AG09319 (cell line): ENCODE measurements at regions not wholly inside any gene's neighbourhood (a gene's known extent, or its start where the extent isn't known, plus 50 kb on each side); places are given as distances from the start of the nearest gene placed in this dataset.

Source experiments
- DNase-seq: peaks from one replicate; pipeline ENCODE4 v3.0.0-alpha.2; 2010; ENCODE audit warnings: low read depth; ENCODE audit errors: extremely low read depth
- TF ChIP-seq, protein P1 (sequence below): IDR thresholded peaks from 2 replicates; pipeline ENCODE4 v1.5.1; 2011; ENCODE audit warnings: low read depth, mild to moderate bottlenecking, inconsistent platforms, low read length, moderate library complexity

DNA sequence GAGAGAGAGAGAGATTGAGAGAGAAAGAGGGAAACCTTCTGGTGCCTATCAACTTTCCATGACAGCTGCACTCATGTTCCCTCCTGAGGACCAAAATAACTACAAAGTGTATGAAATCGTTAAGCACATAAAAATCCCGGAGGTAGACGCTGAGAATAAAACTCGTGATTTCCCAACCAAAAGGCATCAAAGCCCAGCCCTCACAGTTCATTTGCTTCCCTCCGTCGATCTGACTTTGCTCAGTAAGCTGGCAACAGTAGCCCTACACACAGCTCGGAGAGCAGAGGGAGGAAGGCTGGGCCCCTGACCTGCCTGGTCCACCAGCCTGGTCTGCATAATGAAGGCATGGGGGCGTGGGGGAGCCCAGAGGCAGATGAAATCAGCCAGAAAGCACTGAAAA is 273.9 kb upstream of the ZFHX3 start:
- TF ChIP-seq, protein P1, sequence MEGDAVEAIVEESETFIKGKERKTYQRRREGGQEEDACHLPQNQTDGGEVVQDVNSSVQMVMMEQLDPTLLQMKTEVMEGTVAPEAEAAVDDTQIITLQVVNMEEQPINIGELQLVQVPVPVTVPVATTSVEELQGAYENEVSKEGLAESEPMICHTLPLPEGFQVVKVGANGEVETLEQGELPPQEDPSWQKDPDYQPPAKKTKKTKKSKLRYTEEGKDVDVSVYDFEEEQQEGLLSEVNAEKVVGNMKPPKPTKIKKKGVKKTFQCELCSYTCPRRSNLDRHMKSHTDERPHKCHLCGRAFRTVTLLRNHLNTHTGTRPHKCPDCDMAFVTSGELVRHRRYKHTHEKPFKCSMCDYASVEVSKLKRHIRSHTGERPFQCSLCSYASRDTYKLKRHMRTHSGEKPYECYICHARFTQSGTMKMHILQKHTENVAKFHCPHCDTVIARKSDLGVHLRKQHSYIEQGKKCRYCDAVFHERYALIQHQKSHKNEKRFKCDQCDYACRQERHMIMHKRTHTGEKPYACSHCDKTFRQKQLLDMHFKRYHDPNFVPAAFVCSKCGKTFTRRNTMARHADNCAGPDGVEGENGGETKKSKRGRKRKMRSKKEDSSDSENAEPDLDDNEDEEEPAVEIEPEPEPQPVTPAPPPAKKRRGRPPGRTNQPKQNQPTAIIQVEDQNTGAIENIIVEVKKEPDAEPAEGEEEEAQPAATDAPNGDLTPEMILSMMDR, result no peak

DNA sequence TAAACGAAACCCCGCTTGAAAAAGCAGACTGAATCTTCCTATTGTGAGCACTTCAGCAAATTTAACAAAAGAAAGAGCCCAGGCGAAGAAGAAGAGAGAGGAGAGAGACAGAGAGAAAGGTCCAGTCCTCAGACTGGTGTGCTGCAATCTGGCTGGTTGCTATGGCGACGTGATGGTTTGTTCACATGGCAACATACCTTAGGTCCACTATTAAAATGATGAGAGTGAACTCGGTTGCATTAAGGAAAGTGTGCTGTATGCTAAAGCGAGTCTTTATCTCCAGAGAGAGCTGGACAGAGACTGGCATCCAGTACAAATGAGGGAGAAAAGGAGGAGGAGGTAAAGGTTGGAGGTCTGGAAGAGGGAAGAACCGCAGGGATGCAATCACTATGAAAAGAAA is 271.8 kb upstream of the ZFHX3 start:
- TF ChIP-seq, protein P1, result no peak

More for the DNA sequence above, 273.9 kb upstream of the ZFHX3 start:
- DNase-seq, result no peak

DNA sequence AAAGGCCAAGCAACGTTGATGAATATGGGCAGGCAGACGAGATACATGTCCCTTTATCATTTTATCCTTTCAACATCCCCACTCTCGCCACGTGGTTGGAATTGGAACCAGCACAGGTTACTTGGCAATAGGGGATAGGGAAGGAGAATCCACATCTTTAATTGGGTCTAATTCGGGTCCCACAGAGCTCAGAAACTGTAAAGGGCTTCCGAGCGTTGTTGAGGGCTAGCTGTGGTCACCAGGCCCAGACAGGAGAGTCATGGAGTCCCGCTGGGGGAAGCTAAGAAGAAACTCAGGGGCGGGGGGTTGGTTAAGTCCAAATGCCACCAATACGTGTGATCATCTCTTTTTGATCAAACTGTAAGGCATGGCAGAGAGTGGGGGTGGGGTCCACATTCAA is 271.3 kb upstream of the ZFHX3 start:
- DNase-seq, result no peak
- TF ChIP-seq, protein P1, result no peak

More for the DNA sequence above, 271.8 kb upstream of the ZFHX3 start:
- DNase-seq, result no peak

DNA sequence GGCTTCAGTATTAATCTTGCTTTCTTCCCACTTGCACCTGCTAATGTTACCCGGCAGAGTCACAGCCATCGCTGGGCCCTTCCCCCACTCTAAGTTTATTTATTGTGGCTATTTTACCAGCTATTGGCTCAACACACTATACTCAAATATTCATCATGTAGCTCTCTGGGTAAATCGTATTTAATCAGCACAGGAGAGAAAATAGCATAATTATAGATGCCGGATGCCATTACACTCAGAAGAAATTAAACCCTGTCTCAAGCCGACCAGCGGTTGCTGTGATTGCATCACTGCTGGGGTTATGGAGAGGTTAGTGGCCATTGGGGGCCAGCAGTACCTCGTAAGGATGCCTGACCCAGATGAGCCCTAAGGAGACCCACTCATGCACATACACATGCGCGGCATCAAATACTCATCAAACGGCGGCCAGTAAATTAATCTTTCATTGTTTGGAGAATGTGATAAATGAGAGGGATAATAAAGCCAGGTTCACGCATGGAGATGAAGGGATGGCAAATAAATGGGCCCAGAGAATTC is 269.5 kb upstream of the ZFHX3 start:
- TF ChIP-seq, protein P1, result no peak
- no peak for DNase-seq

DNA sequence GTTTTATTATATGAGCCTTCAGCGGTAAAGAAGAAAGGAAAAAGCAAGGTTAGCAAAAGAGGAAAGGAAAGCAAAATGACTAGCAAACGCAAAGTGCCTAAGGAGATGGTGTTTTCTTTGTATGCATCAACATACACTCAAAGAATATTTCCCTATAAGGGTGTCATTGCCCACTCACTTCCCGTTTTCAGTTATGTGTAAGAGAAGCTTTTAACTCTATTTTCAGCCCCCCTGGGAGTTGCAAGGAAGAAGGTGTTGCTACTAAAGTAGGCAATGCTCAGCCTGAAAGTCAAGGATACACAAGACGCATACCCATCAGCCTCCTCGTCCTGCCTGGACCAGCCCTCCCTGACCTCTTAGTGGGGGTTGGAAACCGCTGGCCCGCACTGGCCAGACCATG is 267.7 kb upstream of the ZFHX3 start:
- DNase-seq, result no peak

DNA sequence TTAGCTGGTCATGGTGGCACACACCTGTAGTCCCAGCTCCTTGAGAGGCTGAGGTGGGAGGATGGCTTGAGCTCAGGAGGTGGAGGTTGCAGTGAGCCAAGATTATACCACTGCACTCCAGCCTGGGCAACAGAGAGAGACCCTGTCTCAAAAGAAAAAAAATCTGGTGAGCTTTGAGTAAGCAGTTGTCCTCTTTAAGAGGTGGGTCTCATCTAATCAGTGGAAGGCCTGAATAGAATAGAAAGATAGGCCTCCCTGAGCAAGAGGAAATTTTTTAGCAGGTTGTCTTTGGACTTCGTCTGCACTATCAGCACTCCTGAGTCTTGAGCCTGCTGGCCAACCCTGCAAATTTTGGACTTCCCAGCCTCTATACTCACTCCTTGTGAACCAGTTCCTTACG is 266.0 kb upstream of the ZFHX3 start:
- TF ChIP-seq, protein P1, result no peak
- DNase-seq, result no peak

More for the DNA sequence above, 267.7 kb upstream of the ZFHX3 start:
- TF ChIP-seq, protein P1, result no peak

DNA sequence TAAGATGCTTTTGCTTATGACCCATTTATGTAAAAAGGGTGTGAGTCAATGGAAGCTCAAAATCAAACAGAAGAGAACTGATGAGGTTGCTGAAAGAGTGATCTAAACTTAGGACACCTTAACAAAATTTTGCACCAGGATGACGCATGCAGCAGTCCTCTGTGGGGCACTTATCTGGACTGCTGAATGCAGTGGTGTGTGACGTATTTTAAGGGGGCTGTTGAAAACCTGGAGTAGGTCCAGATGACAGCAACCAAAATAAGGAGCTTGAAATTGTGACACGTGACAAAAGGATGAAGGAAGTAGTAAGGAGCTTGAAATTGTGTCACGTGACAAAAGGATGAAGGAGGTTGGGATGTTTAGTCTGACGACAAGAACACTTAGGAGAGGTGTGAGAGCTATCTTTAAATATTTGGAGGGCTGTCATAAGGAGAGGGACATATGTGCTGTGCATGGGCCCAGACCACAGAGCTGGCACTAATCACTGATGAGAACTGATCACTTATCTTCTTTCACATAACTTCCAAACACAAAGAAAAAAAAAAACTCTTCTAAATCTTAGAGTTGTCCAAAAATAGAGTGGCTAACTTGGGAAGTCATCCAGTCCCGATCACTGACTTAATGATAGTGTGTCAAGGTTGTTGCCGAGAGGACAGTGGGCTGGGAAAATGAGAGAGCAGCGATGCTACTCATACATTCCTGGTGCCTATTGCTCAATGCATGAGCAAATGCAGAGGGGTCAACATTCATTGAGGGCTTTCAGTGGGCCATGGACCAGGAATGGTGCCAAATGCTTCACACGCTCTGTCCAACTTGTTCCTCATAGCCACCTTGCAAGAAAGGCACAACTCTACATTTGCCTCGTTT is 264.2 kb upstream of the ZFHX3 start:
- TF ChIP-seq, protein P1, result no peak
- DNase-seq, result no peak
